ENCODE measurements at regions not wholly inside any gene's neighbourhood (a gene's known extent, or its start where the extent isn't known, plus 50 kb on each side); places are given as distances from the start of the nearest gene placed in this dataset.

GRCh38 chr6:77030929-77031674 is 432.2 kb downstream of the HTR1B start:
- H3K9me3 ChIP-seq: no peaks in the 10 kb centered on the region
- no peak overlapping the region for H3K4me3 ChIP-seq
- H3K36me3 ChIP-seq: no peaks in the 10 kb centered on the region
- no peak overlapping the region for H3K27ac ChIP-seq
- DNase-seq (ENCODE audit: low spot score in 2 of 2): no peak
- TF ChIP-seq, protein P1, sequence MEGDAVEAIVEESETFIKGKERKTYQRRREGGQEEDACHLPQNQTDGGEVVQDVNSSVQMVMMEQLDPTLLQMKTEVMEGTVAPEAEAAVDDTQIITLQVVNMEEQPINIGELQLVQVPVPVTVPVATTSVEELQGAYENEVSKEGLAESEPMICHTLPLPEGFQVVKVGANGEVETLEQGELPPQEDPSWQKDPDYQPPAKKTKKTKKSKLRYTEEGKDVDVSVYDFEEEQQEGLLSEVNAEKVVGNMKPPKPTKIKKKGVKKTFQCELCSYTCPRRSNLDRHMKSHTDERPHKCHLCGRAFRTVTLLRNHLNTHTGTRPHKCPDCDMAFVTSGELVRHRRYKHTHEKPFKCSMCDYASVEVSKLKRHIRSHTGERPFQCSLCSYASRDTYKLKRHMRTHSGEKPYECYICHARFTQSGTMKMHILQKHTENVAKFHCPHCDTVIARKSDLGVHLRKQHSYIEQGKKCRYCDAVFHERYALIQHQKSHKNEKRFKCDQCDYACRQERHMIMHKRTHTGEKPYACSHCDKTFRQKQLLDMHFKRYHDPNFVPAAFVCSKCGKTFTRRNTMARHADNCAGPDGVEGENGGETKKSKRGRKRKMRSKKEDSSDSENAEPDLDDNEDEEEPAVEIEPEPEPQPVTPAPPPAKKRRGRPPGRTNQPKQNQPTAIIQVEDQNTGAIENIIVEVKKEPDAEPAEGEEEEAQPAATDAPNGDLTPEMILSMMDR (IDR thresholded peaks at IDR 0.05): no peak
- no peaks in the 10 kb centered on the region for H3K27me3 ChIP-seq
- H3K4me1 ChIP-seq: no peaks in the 10 kb centered on the region
- intact Hi-C loops (cut with DNase I): no loop called here

GRCh38 chr6:77026341-77026740 is 436.9 kb downstream of the HTR1B start:
- Histone ChIP-seq H3K27me3 (no peaks in the 10 kb centered on the region), H3K27ac (no peak overlapping the region), H3K4me1 (no peaks in the 10 kb centered on the region), H3K36me3 (no peaks in the 10 kb centered on the region), H3K9me3 (no peaks in the 10 kb centered on the region), H3K4me3 (no peak overlapping the region)
- intact Hi-C loops (cut with DNase I): no loop called here
- no peak for DNase-seq (ENCODE audit: low spot score in 2 of 2)
- TF ChIP-seq, protein P1 (IDR thresholded peaks at IDR 0.05): no peak

DNA sequence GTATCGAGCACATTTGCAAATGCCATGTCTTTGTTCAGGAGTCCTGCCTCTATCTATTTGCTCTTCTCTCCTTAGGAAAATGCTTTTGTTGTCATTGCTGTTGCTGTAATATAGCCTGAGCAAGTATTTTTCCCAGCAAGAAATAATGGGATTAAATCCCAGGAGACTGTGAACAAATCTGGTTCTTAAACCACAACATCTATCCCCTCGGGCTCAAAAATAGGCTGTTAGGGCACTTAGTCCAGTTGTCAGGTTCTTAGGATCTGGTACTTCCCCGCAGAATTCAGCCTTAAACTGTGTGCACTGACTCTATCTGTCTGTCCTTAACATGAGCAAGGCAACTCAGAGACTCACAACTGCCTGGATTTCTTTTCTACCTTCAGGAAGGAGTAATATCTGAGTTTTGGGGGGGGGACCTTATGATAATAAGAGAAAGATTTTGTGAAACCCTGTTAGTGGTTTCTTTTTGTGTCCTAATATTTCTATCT is 437.5 kb downstream of the HTR1B start:
- Histone ChIP-seq H3K4me3 (no peak overlapping the region), H3K4me1 (no peaks in the 10 kb centered on the region), H3K36me3 (no peaks in the 10 kb centered on the region), H3K27ac (no peak overlapping the region), H3K9me3 (no peaks in the 10 kb centered on the region), H3K27me3 (no peaks in the 10 kb centered on the region)
- TF ChIP-seq, protein P1 (IDR thresholded peaks at IDR 0.05): no peak
- no peak for DNase-seq (ENCODE audit: low spot score in 2 of 2)
- intact Hi-C loops (cut with DNase I): no loop called here

- Histone ChIP-seq H3K4me1 (no peaks in the 10 kb centered on the region), H3K27me3 (no peaks in the 10 kb centered on the region)
These were observed 441.5 kb downstream of the HTR1B start for GRCh38 chr6:77021778-77022177.

DNA sequence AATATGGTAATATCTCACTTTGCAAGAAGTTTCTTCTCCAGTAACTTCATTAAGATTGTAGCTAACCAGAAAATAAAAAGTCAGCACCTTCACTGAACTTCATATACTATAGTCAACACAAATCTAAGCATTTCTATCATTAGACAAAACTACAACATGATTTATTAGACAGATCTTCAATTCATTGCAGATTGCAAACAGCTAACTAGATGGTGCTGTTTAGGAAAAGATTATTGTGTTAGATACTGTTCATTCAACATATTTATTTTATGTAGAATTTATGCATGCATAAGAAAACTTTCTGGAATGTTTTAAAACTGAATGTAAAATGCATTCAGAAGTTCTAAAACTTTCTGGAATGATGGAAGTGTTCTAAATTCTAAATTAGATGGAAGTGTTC is 442.1 kb downstream of the HTR1B start:
- Histone ChIP-seq H3K9me3 (no peaks in the 10 kb centered on the region), H3K4me3 (no peak overlapping the region), H3K27me3 (no peaks in the 10 kb centered on the region), H3K27ac (no peak overlapping the region), H3K36me3 (no peaks in the 10 kb centered on the region), H3K4me1 (no peaks in the 10 kb centered on the region)
- intact Hi-C loops (cut with DNase I): no loop called here
- no peak for DNase-seq (ENCODE audit: low spot score in 2 of 2)
- TF ChIP-seq, protein P1 (IDR thresholded peaks at IDR 0.05): no peak

More at GRCh38 chr6:77021778-77022177, 441.5 kb downstream of the HTR1B start:
- H3K36me3 ChIP-seq: no peaks in the 10 kb centered on the region
- H3K27ac ChIP-seq: no peak overlapping the region
- TF ChIP-seq, protein P1 (IDR thresholded peaks at IDR 0.05): no peak
- no peak for DNase-seq (ENCODE audit: low spot score in 2 of 2)
- no peaks in the 10 kb centered on the region for H3K9me3 ChIP-seq
- intact Hi-C loops (cut with DNase I): no loop called here
- no peak overlapping the region for H3K4me3 ChIP-seq
